ENCODE measurements at regions not wholly inside any gene's neighbourhood (a gene's known extent, or its start where the extent isn't known, plus 50 kb on each side); places are given as distances from the start of the nearest gene placed in this dataset.

DNA sequence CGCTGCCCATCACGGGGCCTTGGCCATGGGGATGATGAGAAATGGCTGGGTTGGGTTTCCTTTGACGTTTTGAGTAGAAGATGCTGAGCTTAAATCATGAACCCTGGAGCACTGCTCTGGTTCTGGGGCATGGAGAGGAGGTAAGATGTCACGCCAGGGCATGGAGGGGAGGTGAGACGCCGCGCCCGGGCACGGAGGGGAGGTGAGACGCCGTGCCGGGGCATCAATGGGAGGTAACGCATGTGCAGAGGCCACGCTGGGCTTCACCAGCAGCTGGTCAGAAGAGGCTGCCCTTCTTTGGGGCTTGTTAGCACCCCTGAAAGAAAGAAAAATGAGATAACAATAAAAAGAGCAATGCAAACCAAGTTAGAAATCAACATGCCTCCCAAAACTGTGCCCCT, 322.5 kb upstream of the IRX4 start:
- Histone ChIP-seq H3K27ac (no peak overlapping the region), H3K4me1 (no peaks in the 10 kb centered on the region), H3K9me3 (no peaks in the 10 kb centered on the region), H3K4me3 (no peak overlapping the region), H3K36me3 (no peaks in the 10 kb centered on the region), H3K9ac (ENCODE audit: low read depth in 2 of 2, low read length in 2 of 2) (no peak overlapping the region), H3K27me3 (no peaks in the 10 kb centered on the region)
- intact Hi-C loops (cut with DNase I) = no loop called here
- DNase-seq = no peak
- TF ChIP-seq, protein P1, sequence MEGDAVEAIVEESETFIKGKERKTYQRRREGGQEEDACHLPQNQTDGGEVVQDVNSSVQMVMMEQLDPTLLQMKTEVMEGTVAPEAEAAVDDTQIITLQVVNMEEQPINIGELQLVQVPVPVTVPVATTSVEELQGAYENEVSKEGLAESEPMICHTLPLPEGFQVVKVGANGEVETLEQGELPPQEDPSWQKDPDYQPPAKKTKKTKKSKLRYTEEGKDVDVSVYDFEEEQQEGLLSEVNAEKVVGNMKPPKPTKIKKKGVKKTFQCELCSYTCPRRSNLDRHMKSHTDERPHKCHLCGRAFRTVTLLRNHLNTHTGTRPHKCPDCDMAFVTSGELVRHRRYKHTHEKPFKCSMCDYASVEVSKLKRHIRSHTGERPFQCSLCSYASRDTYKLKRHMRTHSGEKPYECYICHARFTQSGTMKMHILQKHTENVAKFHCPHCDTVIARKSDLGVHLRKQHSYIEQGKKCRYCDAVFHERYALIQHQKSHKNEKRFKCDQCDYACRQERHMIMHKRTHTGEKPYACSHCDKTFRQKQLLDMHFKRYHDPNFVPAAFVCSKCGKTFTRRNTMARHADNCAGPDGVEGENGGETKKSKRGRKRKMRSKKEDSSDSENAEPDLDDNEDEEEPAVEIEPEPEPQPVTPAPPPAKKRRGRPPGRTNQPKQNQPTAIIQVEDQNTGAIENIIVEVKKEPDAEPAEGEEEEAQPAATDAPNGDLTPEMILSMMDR (IDR thresholded peaks at IDR 0.05) = no peak

DNA sequence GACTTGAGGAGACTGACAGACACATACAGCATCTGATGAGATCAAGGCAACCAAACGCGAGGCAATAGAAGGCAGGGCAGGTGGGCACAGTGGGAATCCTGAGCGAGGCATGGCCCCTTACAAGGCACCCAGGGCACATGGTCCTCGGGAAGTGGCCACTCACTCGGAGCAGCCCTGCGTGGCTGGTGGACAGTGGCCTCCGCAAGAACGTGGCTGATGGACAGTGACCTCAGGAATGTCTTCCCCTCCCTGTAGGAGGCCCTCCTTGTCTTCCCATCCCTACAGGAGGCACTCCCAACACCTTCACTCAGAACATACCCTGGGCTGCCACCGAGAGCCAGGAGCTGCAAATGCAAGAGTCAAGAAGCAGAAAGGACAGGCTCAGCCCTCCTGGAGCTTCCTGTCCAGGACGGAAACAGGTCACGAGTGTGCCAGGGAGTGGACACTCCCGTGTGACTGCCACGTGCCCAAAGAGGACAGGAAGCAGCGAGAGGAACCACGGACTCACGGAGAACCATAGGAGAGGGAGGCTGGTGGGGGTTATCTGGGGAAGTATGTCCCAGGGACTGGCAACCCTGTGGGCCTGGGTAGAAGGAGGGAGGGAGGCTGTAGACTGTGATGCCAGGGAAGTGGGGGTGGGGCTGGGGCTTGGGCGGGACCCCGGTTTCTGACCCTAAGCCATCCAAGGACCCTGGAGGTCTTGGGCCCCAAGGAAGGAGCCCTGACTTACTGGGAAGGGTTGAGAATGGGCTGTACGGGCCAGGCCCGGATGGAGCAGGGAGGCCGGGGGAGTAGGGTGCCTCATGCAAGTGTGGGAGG, 321.9 kb upstream of the IRX4 start:
- DNase-seq = no peak
- TF ChIP-seq, protein P1 (IDR thresholded peaks at IDR 0.05) = no peak
- no peak overlapping the region for H3K27ac ChIP-seq
- H3K4me1 ChIP-seq = no peaks in the 10 kb centered on the region
- intact Hi-C loops (cut with DNase I) = no loop called here
- H3K27me3 ChIP-seq = no peaks in the 10 kb centered on the region
- no peaks in the 10 kb centered on the region for H3K9me3 ChIP-seq
- no peak overlapping the region for H3K4me3 ChIP-seq
- H3K9ac ChIP-seq (ENCODE audit: low read depth in 2 of 2, low read length in 2 of 2) = no peak overlapping the region
- no peaks in the 10 kb centered on the region for H3K36me3 ChIP-seq

DNA sequence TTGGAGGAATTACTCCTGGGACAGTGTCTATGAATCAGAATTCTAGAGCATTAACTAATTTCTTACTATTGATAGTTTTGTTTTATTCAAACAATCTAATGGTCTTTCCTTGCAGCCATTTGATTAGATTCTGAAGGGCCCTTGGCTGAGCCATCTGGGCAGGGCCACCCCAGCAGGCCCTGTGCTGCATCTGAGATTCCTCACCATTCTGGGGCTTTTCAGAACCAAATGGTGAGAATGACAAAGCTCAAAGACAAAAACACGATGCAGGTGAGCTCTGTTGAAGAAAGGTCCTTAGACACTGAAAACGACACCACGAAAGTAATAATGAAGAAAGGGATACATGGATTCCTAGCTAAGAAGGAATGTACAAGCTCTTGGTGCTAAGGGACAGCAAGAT, 321.0 kb upstream of the IRX4 start:
- Histone ChIP-seq H3K27me3 (no peaks in the 10 kb centered on the region), H3K36me3 (no peaks in the 10 kb centered on the region), H3K4me1 (no peaks in the 10 kb centered on the region), H3K27ac (no peak overlapping the region), H3K9ac (ENCODE audit: low read depth in 2 of 2, low read length in 2 of 2) (no peak overlapping the region), H3K4me3 (no peak overlapping the region), H3K9me3 (no peaks in the 10 kb centered on the region)
- TF ChIP-seq, protein P1 (IDR thresholded peaks at IDR 0.05) = no peak
- intact Hi-C loops (cut with DNase I) = no loop called here
- no peak for DNase-seq

DNA sequence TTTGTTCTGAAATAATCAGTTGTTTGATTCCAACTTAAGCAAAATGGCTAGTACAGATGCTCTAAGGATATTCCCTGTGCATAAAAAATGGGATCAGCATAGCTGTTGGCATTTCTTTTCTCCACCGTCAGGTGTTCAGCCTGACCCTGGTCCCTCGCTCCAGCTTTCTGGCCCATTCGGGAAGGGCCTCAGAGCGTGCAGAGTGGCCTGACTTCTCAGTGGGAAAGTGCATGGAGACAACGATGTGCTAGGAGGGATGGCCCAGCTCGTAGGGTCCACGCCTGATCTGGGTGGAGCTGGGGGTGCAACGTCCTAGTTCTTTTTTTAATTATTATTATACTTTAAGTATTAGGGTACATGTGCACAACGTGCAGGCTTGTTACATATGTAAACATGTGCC, 319.1 kb upstream of the IRX4 start:
- intact Hi-C loops (cut with DNase I) = no loop called here
- TF ChIP-seq, protein P1 (IDR thresholded peaks at IDR 0.05) = no peak
- Histone ChIP-seq H3K4me3 (no peak overlapping the region), H3K36me3 (no peaks in the 10 kb centered on the region), H3K9me3 (no peaks in the 10 kb centered on the region), H3K9ac (ENCODE audit: low read depth in 2 of 2, low read length in 2 of 2) (no peak overlapping the region), H3K27ac (no peak overlapping the region), H3K4me1 (no peaks in the 10 kb centered on the region), H3K27me3 (no peaks in the 10 kb centered on the region)
- no peak for DNase-seq

DNA sequence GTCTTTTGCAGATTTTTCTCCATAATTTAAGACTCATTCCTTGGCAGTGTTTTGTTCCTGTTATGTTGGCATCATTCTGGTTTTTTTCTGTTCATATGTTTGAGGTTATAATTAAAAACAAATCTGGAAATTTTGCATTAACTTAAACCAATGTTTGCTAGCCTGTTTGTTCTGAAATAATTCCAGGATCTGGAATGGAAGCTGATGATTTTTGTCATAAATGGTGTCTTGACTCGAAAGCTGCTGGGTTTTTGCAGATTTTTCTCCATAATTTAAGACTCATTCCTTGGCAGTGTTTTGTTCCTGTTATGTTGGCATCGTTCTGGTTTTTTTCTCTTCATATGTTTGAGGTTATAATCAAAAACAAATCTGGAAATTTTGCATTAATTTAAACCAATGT, 318.7 kb upstream of the IRX4 start:
- Histone ChIP-seq H3K9ac (ENCODE audit: low read depth in 2 of 2, low read length in 2 of 2) (no peak overlapping the region), H3K27me3 (no peaks in the 10 kb centered on the region), H3K4me1 (no peaks in the 10 kb centered on the region), H3K36me3 (no peaks in the 10 kb centered on the region), H3K27ac (no peak overlapping the region), H3K4me3 (no peak overlapping the region), H3K9me3 (no peaks in the 10 kb centered on the region)
- TF ChIP-seq, protein P1 (IDR thresholded peaks at IDR 0.05) = no peak
- DNase-seq = no peak
- intact Hi-C loops (cut with DNase I) = no loop called here

Data from colonic mucosa (tissue), 4 donors.